Thoracic aorta (tissue), 2 donors: ENCODE measurements at regions not wholly inside any gene's neighbourhood (a gene's known extent, or its start where the extent isn't known, plus 50 kb on each side); places are given as distances from the start of the nearest gene placed in this dataset.

ENCODE experiments used
- ATAC-seq: fragments of 150-250 bp; one replicate; pipeline ENCODE4 v1.8.0; 2017; ENCODE audit warnings: low read depth; ENCODE audit not compliant: insufficient number of reproducible peaks, low FRiP score
- DNase-seq: peaks from one replicate; pipeline ENCODE4 v3.0.0-alpha.2; 2020; ENCODE audit warnings: low spot score
- H3K27ac ChIP-seq, 2 donors: fragments of 200-600 bp; sonication (generic); 1 replicate in 1 of 2; 2 replicates in 1 of 2; pipeline ENCODE4 v1.5.1; 2016; ENCODE audit warnings: mild to moderate bottlenecking in 2 of 2, moderate library complexity in 2 of 2
- H3K27me3 ChIP-seq: fragments of 200-600 bp; sonication (generic); replicated peaks from 2 replicates; pipeline ENCODE4 v1.6.0; 2016; ENCODE audit warnings: mild to moderate bottlenecking; ENCODE audit not compliant: insufficient read depth
- H3K36me3 ChIP-seq: fragments of 200-600 bp; sonication (generic); one replicate; pipeline ENCODE4 v1.5.1; 2016
- H3K4me1 ChIP-seq, 2 donors: fragments of 200-600 bp; sonication (generic); 1 replicate in 1 of 2; 2 replicates in 1 of 2; pipeline versions ENCODE4 v1.5.1 to v1.6.0; 2016; ENCODE audit warnings: low read depth in 2 of 2, mild to moderate bottlenecking in 1 of 2; ENCODE audit not compliant: control insufficient read depth in 1 of 2
- H3K4me3 ChIP-seq: fragments of 200-600 bp; sonication (generic); 2 replicates; pipeline ENCODE4 v1.5.1; 2016; ENCODE audit warnings: mild to moderate bottlenecking
- H3K9me3 ChIP-seq: fragments of 200-600 bp; sonication (generic); 2 replicates; pipeline ENCODE4 v1.5.1; 2016
- TF ChIP-seq, protein P1 (sequence below): fragments of 200-600 bp; sonication (generic); IDR thresholded peaks from one replicate; pipeline ENCODE4 v1.5.1; 2019; ENCODE audit warnings: antibody characterized with exemption

DNA sequence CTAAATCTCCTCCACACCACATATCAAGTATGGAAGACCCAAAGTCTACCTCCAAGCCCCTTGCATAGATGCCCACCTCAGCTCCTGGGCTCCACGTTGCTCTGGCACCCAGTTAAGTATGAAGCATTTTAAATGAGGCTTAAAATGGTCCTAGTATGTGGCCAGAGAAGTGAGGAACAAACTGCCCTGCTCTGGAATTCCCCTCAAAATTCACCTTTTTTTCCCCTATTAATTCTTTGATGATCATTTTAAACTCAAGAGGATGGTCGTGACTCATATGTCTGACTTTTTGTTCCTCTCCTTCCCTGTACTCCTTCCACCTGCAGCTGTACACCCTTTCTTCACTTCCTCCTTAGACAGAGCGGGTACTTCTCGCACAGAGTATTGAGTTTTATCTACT is 234.5 kb upstream of the MYOCD start:
- no peaks in the 10 kb centered on the region for H3K27me3 ChIP-seq
- TF ChIP-seq, protein P1, sequence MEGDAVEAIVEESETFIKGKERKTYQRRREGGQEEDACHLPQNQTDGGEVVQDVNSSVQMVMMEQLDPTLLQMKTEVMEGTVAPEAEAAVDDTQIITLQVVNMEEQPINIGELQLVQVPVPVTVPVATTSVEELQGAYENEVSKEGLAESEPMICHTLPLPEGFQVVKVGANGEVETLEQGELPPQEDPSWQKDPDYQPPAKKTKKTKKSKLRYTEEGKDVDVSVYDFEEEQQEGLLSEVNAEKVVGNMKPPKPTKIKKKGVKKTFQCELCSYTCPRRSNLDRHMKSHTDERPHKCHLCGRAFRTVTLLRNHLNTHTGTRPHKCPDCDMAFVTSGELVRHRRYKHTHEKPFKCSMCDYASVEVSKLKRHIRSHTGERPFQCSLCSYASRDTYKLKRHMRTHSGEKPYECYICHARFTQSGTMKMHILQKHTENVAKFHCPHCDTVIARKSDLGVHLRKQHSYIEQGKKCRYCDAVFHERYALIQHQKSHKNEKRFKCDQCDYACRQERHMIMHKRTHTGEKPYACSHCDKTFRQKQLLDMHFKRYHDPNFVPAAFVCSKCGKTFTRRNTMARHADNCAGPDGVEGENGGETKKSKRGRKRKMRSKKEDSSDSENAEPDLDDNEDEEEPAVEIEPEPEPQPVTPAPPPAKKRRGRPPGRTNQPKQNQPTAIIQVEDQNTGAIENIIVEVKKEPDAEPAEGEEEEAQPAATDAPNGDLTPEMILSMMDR = no peak
- H3K4me1 ChIP-seq = no peaks in the 10 kb centered on the region
- no peaks in the 10 kb centered on the region for H3K9me3 ChIP-seq
- H3K4me3 ChIP-seq = no peak overlapping the region
- no peak overlapping the region for H3K27ac ChIP-seq
- ATAC-seq = no peak
- DNase-seq = no peak
- H3K36me3 ChIP-seq = no peaks in the 10 kb centered on the region

DNA sequence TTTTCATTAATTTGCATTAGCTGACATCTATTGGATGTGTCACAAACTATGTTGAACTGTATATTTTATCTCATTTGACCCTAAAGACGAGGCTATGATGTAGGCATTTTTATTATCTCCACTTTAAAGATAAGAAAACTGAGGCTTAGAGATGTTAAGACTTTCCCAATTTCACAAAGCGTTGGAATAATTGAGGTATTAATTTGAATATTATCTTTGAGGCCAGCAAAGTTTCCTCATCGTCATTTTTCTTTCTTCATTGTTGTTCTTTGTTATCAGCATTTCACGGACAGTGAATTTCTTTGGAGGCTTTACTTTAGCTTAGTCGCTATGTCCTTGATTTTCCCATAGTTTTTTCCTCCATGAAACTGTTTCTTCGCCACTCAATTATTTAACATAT is 227.5 kb upstream of the MYOCD start:
- Histone ChIP-seq H3K27me3 (no peaks in the 10 kb centered on the region), H3K9me3 (no peaks in the 10 kb centered on the region), H3K4me1 (no peaks in the 10 kb centered on the region), H3K4me3 (no peak overlapping the region), H3K36me3 (no peaks in the 10 kb centered on the region), H3K27ac (no peak overlapping the region)
- DNase-seq = no peak
- TF ChIP-seq, protein P1 = no peak
- ATAC-seq = no peak

DNA sequence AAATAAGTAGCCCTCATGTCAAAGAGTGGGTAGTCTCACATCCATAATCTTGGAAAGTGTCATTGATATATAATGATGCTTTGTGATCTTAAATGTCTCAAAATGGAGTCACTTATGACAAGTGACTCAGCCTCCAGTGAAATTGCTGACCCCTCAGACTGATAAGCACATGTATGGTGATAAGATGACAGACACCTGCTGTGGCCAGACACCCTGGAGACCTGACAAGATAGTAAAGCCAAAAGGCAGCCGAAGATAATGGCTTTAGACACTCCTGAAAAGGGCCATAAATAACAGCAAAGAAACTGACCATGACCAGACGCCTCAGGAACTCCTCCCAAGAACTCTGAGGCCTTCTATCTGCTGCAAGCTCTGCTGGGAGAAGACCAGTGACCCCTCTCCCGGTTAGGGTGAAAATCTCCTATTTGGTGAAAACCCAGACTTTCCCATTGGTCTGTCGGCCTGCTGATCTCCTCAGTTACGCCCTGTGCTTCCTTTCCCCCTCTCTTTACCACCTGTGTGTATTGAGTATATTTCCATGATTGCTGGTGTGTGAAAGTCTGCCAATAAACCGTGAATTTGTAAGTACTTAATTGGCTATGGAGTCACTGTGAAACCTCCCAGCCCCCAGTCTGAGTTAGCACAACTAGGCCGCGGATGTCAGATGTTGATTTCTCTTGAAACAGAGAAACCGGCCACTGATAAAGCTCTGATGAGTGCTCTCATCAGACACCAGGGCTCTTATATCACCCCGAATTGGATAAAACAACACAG is 226.7 kb upstream of the MYOCD start:
- no peaks in the 10 kb centered on the region for H3K9me3 ChIP-seq
- H3K27ac ChIP-seq = no peak overlapping the region
- ATAC-seq = no peak
- no peaks in the 10 kb centered on the region for H3K27me3 ChIP-seq
- no peak for DNase-seq
- TF ChIP-seq, protein P1 = no peak
- H3K4me3 ChIP-seq = no peak overlapping the region
- no peaks in the 10 kb centered on the region for H3K4me1 ChIP-seq
- H3K36me3 ChIP-seq = no peaks in the 10 kb centered on the region

DNA sequence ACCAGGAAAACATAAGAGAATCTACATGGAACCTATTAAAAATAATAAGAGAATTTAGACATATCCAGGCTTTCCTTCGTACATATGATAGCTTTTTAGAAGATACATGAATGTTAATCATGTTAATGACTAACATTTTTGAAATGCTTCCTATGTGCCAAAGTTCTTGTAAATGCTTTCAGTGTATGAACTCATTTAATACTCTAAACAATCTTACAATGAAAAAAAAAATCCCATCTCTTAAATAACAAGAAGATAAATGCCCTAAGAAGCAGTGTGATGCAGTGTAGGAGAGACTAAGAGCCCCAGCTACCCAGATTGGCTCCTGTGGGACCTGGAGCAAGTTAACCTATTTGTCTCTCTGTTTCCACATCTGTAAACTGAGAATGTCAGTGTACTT is 220.4 kb upstream of the MYOCD start:
- Histone ChIP-seq H3K36me3 (no peaks in the 10 kb centered on the region), H3K4me1 (no peaks in the 10 kb centered on the region), H3K27me3 (no peaks in the 10 kb centered on the region), H3K4me3 (no peak overlapping the region), H3K27ac (no peak overlapping the region), H3K9me3 (no peaks in the 10 kb centered on the region)
- ATAC-seq (no peak), DNase-seq (no peak)
- TF ChIP-seq, protein P1 = no peak

DNA sequence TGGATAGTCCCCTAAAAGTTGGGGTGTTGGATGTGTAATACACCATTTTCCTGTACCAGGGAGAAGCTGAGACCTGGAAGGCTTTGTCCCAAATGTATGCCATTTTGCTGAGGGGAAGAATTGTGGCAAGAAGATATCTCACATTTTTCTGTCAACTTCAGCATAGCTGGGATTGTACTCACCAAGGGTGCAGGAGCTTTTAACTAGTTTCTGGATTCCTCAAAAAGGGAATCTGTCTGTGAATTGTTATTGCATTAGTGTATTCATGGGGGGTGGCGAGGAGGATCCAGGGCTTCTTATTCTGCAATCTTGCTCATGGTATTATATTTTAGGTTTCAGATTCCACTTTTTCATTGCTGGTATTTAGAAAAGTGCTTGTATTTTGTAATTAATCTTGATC is 208.2 kb upstream of the MYOCD start:
- Histone ChIP-seq H3K4me3 (no peak overlapping the region), H3K36me3 (no peaks in the 10 kb centered on the region), H3K4me1 (peaks cover 0 to under 1% of the 10 kb centered on the region in 2 donors), H3K27me3 (no peaks in the 10 kb centered on the region), H3K27ac (no peak overlapping the region), H3K9me3 (no peaks in the 10 kb centered on the region)
- DNase-seq (no peak), ATAC-seq (no peak)
- TF ChIP-seq, protein P1 = no peak
